HG03108 (cell line): ENCODE measurements at regions not wholly inside any gene's neighbourhood (a gene's known extent, or its start where the extent isn't known, plus 50 kb on each side); places are given as distances from the start of the nearest gene placed in this dataset.
"Not testable (repeated sequence)": the region's sequence is repeated elsewhere in the genome, so short reads cannot be mapped to it uniquely, and the experiment has no call there.

ENCODE experiments used
- ATAC-seq: cut with Tn5 transposase; IDR thresholded peaks from one replicate; pipeline ENCODE4 v1.9.1; 2021; ENCODE audit warnings: moderate library complexity; ENCODE audit not compliant: unreplicated experiment

DNA sequence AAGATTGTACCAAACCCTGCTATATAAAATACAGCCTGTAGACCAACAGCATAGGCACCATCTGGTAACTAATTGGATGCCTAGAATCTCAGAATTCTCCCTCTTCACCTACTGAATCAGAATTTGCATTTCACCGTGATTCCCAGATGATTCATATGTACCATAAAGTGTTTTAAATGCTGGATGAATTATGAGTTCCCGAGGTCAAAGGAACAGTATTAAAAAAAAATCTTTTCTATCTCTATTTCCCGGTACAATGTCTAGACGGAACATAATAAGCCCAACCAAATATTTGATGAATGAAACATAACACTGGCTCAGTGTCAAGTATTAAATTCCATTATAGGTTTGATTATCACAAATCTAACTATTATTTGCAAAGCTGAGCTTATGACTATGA lies 280.0 kb downstream of the ANKRD50 start:
- ATAC-seq: no peak

DNA sequence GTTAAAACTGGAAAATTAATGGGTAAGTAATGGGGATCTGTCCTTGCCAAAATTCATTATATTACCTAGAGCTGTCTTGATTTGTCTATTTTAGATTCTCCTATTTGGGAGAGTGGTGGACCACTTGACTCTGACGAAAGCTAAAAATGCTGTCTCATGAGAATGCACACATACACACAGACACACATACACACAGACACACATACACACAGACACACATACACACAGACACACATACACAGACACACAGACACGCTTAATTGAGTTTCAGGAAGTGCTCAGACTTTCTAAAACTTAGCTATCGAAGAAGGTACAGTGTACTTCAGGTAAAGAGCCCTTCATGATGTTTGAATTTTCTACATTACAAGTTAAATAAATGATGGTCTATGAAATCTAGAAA lies 279.5 kb downstream of the ANKRD50 start:
- no peak for ATAC-seq

DNA sequence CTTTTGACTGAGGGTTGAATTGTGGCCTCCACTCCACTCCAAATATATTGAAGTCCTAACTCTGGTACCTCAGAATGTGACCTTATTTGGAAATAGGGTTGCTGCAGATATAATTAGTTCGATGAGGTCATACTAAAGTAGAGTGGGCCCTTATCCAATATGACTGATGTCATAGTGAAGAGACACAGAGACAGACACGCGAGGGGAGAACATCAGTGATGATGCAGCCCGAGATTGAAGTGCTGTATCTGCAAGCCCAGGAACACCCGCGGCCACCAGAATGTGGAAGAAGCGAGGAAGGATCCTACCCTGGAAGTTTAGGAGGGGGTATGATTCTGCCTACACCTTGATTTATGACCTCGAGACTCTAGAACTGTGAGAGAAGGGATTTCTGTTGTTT lies 279.0 kb downstream of the ANKRD50 start:
- ATAC-seq: no peak

DNA sequence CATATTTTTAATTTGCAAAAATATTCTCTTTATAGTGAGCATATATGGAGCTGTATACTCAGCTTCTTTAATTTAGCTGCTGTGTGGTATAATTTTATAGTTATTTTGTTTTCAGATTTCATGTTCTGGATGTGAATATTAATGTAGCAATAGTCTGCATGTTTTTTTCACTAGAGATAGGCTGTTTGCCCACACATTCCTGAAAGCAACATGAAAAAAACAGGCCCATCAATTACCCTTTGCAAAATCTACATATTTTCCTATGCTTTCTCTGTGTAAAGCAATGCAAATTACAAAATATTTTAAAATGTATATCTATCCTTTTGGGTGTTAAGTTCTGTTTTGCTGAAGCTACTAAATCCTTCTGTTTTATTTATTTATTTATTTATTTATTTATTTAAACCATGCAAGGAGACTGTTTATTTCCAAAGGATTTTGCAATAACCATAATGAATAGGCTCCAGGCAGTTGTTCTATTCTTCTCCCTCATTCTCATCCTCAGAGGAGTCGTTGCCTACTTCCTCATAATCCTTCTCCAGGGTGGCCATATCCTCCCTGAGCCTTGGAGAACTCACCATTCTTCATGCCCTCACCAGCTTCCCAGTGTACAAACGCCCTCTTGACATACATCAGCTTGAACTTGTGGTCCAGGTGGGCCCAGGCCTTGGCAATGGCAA lies 277.1 kb downstream of the ANKRD50 start:
- ATAC-seq: no peak

DNA sequence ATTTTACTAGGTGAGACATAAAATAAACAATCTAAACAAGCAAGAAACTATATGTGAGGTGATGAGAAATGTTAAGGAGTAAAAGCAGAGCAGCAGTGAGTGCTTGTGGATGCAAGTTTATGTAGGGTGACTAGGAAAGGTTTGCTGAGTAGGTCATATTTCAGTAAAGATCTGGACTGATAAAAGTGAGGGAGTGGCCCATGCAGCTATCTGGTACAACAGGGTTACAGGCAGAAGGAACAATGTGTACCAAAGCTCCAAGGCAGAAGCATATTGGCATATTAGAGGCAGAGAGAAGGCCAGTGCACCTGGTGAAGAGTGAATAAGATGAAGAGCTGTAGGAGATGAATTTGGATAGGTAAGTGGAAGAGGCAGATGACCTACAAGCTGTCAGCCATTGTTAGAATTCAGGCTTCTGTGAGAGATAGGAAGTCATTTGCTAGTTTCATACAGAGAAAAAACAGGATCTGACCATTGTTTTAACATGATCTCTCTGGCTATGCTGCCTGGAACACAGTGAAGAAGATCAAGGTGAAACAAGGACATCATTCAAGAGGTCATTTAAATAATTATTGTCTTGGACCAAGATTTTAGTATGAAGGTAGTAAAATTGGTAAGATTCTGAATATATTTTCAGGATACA lies 274.6 kb downstream of the ANKRD50 start:
- no peak for ATAC-seq

DNA sequence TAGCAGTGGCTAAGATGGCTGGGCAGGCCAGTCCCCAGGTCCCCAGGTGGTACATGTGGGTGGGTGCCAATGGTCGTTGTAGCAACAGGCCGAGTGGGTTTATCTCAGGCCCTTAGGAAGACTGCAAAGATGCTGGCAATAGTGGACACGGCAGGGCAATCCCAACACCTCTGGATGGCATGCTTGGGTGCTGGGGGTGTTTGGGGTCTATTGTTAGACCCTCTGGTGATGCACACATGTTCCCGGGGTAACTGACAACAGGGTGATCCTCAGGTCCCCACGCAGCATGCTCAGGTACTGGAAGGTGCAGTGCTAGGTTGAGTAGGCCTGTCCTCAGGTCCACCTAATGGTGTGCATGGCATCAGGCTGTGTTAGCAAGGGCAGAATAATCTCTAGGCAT lies 267.5 kb downstream of the ANKRD50 start:
- ATAC-seq: no peak

DNA sequence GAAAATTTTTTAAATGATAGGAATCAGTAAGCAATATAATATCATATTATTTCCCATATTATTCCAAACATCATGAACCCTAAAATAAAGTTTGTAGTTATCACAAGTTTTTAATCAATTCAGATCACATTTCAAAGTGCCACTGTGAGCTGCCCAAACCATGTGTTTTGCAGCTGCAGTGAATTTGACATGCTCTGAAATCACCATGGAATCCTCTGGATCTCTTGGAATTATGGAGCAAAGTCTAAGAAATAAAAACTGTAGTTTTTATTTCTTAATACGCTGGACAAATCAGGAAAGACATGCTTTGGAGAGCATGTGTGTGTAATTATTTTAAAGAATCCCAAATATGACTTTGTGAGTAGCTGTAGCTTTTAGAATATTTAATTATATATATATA lies 262.7 kb downstream of the ANKRD50 start:
- ATAC-seq: no peak

DNA sequence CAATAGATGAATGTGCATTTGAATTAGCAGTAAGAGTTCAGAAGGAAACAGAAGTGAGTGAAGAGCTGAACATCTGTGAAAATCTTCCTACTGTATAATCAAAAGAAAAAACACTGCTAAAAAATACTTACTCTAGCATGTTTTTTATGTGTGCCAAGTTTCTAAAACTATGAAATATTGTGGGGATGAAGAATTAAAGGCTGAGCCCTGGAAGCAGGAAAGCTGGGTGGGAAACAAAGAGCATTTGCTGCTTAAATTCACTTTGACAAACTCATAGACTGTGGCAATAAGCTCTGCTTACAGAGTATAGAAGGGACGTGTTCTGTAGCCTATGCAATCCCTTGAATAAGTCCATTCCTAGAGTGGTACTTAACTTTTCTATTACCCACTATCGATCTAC lies 261.7 kb downstream of the ANKRD50 start:
- no peak for ATAC-seq

DNA sequence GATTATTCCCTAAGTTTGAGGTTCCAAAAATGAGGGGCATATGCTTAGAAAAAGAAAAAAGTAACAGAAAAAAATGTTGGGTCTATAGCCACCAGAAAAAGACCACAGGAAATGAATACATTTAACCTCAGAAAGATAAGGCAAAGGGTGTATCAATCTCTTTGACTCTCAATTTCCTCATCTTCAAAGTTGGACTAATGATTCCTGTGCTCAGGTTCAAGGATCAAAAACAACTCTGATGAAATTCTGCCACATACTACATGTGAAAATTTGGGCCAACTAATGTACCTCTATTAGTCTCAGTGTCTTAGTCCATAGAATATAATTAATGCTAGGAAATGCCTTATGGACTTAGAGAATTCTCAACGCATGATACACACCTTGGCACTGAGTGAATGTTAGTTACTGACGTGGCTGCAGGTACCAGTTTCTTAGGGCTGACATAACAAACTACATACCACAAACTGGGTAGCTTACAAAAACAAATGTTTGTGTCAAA lies 257.7 kb downstream of the ANKRD50 start:
- no peak for ATAC-seq

DNA sequence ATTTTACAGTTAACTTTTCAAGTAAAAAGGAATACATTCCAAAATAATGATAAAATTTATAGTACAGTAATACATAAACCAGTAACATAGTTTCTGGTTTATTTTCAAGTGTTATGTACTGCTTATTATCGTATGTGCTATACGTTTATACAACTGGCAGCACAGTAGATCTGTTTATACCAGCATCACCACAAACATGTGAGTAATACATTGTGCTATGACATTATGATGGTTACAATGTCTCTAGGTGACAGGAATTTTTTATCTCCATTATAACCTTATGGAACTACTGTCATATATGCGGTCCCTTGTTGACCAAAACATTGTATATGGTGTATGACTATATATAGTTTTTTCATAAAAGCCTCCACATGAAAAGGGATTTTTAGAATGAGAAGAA lies 256.9 kb downstream of the ANKRD50 start:
- no peak for ATAC-seq

DNA sequence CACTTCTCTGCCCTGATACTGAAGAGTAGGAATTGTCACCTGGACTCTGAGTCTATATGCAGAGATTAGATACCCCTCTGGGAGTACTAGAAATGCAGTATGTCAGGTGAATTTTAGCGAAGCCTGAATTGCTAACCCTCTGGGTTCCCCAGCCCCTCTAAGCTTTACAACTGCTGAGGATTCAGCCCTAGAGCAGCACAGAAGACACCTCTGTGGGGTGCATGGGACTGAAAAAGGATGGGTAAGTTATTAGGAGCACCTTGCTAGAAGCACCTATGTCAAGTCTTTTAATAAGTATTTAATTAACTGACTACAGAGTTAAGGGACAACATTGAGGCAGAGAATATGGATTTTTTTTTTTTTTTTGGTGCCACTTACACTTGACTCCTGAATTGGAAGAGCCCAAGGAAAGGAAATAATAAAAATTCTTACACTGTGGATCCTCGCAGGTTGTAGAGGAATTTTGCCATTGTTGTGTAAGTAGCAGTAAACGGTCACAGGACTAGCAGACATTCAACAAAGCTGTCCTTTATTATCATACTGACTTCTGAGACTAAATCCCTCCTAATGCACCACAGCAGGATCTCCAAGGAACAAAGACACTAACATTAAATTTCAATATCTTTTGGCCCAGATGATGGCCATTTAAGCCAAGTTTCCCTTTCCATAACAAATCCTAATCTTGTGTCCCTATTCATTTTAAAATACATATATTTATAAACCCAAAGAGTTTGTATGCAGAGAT lies 253.2 kb downstream of the ANKRD50 start:
- no peak for ATAC-seq

DNA sequence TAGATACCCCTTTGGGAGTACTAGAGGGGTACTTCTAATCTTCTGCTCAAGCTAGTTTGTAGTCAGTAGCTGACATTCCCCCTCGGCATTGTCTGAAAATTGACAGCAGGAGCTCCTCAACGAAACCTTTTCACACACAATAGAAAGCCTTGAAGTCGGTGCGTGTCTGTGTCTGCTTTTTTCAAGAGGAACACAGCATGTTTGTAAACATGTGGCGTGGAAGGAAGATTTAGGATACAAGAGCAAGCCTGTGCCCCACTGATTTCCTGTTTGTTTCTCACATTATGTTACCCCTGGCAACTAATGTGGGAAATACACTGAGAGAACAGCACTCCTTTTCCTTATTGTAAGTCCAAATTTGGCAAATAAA lies 252.6 kb downstream of the ANKRD50 start:
- ATAC-seq: no peak

DNA sequence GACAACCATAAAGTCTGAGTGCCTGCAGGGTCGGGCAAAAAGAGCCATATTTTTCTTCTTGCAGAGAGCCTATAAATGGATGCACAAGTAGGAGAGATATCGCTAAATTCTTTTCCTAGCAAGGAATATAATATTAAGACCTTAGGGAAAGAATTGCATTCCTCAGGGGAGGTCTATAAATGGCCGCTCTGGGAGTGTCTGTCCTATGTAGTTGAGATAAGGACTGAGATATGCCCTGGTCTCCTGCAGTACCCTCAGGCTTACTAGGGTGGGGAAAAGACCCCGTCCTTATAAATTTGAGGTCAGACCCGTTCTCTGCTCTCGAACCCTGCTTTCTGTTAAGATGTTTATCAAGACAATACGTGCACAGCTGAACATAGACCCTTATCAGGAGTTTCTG lies 250.9 kb downstream of the ANKRD50 start:
- not testable (repeated sequence) for ATAC-seq

DNA sequence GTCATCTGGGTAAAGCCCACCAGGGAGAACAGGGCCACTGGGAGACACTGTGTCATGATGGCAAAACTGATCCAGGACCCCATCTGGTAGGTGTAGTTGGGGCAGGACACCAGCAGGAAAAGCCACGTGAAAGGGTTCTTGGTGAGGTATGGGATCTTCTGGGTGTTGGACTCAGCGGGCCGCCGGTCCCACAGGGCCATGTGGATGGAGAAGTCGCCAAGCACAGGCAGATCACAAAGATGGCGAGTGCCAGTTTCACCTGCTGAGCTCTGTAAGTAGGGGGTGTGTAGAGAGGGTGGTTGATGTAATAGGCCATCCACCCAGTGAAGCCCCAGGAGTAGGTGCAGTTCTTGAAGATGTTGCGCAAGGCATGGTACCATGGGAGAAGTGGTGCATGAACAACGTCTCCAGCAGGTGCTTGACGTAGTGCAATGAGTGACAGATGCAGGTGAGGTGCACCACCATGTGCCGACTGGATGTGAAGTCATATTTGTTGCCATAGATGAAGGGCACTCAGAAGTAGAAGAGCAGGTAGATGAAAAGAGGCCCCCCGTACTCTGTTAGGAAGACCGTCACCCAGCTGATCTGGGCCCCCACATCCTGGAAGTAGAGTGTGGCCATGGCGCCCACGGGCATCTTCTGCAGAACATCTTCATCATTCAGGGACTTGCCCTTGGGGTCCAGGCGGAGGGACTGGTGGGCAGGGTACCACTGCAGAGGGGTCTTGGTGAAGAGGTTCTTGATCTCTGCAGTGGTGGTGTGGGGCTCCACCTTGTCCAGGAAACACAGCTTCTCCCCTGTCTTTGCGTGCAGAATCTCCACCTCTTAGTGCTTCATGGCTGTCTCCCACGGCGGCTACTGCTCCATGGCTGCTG lies 249.3 kb downstream of the ANKRD50 start:
- no peak for ATAC-seq

DNA sequence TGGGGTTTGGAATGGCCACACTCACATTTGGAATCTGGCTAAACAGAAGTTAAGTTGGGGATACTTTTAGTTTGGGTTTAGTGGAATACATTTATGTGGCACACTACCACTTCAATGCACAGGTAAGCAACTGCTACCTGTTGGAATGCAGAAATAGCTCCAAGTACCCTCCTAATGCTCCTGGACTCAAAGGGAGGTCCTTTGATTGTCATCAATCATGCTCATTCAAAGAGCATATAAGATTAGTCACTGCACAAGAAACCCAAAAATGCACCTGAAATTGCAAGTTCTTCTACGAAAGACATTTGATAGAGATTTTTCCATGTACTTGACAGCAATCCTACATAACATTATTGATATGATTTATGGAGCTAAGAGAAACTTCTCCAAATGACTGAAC lies 247.7 kb downstream of the ANKRD50 start:
- ATAC-seq: no peak

DNA sequence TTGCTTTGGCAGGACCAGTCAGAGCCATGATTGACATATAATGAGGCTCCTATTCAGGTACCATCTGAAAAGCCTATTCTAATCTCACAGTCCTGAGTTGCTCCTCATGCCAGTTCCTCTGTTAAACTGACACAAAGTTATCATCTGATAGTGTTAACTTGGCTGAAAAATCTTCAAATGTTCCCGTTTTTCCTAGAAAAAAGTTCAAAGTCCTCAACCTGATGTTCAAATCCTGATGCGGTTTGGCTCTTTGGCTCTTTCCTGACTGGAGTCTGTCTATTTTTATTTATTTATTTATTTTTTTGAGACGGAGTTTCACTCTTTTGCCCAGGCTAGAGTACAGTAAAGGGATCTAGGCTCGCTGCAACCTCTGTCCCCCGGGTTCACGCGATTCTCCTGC lies 244.2 kb downstream of the ANKRD50 start:
- no peak for ATAC-seq

DNA sequence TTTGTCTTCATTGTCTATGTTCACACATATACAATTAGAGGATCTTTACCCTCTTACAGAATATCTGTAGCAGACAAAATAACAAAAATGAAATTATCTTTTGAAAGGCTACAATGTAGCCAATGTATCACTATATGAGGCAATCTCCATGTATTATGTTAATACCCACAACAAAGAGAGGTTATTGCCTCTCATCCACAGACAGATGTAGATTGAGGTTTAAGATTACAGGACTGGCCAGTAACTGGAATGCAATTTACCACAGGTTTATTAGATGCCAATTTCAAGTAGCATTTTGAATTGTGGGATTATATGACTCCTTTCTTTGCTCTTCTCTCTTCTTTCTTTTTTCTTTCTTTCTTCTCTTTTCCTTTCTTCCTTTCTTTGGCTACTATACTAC lies 242.6 kb downstream of the ANKRD50 start:
- no peak for ATAC-seq

DNA sequence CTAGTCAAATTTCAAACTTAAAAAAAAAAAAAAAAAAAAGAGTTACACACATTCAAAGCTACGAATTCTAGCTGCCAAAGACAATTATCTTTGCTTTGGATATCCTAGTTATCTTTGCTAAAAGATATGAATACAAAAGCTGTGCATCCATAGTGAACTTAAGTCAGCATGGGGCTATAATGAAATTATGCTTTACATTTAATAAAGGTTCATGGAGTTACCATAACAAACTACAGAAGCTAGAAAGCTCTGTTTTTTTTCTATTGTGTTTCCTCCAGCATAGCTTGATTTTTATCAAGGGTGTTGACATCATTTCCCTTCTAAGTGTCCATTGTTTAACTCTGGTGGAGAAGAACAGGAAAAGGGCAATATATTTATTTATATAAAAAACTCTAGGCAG lies 234.1 kb downstream of the ANKRD50 start:
- no peak for ATAC-seq

DNA sequence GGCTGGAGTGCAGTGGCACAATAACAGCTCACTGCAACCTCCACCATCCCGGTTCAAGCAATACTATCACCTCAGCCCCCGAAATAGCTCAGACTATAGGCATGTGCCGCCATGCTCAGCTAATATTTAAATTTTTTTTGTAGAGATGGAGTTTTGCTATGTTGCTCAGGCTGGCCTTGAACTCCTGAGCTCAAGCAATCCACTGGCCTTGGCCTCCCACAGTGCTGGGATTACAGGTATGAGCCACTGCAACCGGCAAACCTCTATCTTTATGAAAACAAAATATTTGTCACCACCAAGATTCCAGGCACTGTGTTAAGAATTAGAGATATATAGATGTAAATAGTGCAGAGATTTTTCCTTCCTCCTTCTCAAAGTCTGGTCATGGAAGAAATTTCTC lies 232.5 kb downstream of the ANKRD50 start:
- no peak for ATAC-seq

DNA sequence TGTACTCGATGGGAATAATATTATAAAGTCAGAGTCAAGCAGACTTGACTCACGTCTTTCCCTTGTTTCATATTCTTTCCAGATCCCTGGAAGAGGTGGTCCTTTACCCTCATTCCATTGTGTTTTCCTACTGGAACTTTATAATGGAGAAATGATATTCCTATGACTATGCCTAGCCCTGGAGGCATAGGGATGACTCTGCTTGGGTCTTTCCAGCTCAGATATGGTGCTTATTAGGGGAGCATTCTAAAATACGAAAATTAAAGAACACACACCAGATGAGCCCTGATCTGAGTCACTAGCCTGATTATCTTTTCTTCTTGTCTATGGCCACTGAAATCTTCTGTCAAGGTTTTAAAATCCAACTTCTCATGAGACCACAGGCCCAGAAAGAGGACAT lies 231.4 kb downstream of the ANKRD50 start:
- ATAC-seq: no peak
